Frontal cortex (tissue), 3 donors: ENCODE measurements at regions not wholly inside any gene's neighbourhood (a gene's known extent, or its start where the extent isn't known, plus 50 kb on each side); places are given as distances from the start of the nearest gene placed in this dataset.

Source experiments
- DNase-seq, 2 donors: peaks; one replicate each; pipeline ENCODE4 v3.0.0; 2012; ENCODE audit warnings: low spot score in 2 of 2
- FAIRE-seq: peaks from 2 replicates; lab custom pipeline; 2012; peaks lifted over from hg19 to GRCh38; lab: Jason Lieb, UNC
- donor health status: control.
- donor health status: control.
- donor health status: control.

GRCh38 chr22:22155607-22156006, 89.0 kb upstream of the VPREB1 start:
- DNase-seq, result no peak
- FAIRE-seq, result no peak

- DNase-seq (no peak), FAIRE-seq (no peak)
Observed at GRCh38 chr22:22155146-22155545, 89.4 kb upstream of the VPREB1 start.

GRCh38 chr22:22154040-22154439, 90.5 kb upstream of the VPREB1 start:
- no peak for FAIRE-seq
- DNase-seq, result no peak

- no peak for FAIRE-seq
Observed at GRCh38 chr22:22151308-22151707, 93.3 kb upstream of the VPREB1 start.

GRCh38 chr22:22150457-22150856, 94.1 kb upstream of the VPREB1 start:
- DNase-seq, result no peak
- no peak for FAIRE-seq

More at GRCh38 chr22:22151308-22151707, 93.3 kb upstream of the VPREB1 start:
- DNase-seq, result no peak

GRCh38 chr22:22148905-22149304, 95.7 kb upstream of the VPREB1 start:
- DNase-seq (no peak), FAIRE-seq (no peak)

GRCh38 chr22:22144858-22145257, 99.7 kb upstream of the VPREB1 start:
- FAIRE-seq (no peak), DNase-seq (no peak)

- FAIRE-seq, result no peak
- DNase-seq, result no peak
Observed at GRCh38 chr22:22143448-22143847, 101.1 kb upstream of the VPREB1 start.

GRCh38 chr22:22142661-22143060, 101.9 kb upstream of the VPREB1 start:
- no peak for FAIRE-seq
- no peak for DNase-seq

- DNase-seq (no peak), FAIRE-seq (no peak)
Observed at GRCh38 chr22:22141771-22142591, 102.6 kb upstream of the VPREB1 start.

GRCh38 chr22:22141031-22141430, 103.6 kb upstream of the VPREB1 start:
- DNase-seq (no peak), FAIRE-seq (no peak)

GRCh38 chr22:22139364-22139763, 105.2 kb upstream of the VPREB1 start:
- DNase-seq (no peak), FAIRE-seq (no peak)

GRCh38 chr22:22138915-22139314, 105.7 kb upstream of the VPREB1 start:
- FAIRE-seq (no peak), DNase-seq (no peak)

- FAIRE-seq, result no peak
Observed at GRCh38 chr22:22137891-22138290, 106.7 kb upstream of the VPREB1 start.

GRCh38 chr22:22133910-22134309, 110.7 kb upstream of the VPREB1 start:
- DNase-seq (no peak), FAIRE-seq (no peak)

More at GRCh38 chr22:22137891-22138290, 106.7 kb upstream of the VPREB1 start:
- DNase-seq, result no peak

- no peak for FAIRE-seq
- no peak for DNase-seq
Observed at GRCh38 chr22:22130953-22131608, 113.5 kb upstream of the VPREB1 start.

GRCh38 chr22:22129387-22129786, 115.2 kb upstream of the VPREB1 start:
- no peak for DNase-seq
- no peak for FAIRE-seq

- FAIRE-seq, result no peak
- no peak for DNase-seq
Observed at GRCh38 chr22:22128440-22128839, 116.1 kb upstream of the VPREB1 start.

- FAIRE-seq, result no peak
Observed at GRCh38 chr22:22127100-22127499, 117.5 kb upstream of the VPREB1 start.

GRCh38 chr22:22125579-22126468, 118.8 kb upstream of the VPREB1 start:
- DNase-seq, result no peak
- FAIRE-seq, result no peak

More at GRCh38 chr22:22127100-22127499, 117.5 kb upstream of the VPREB1 start:
- no peak for DNase-seq
